ENCODE measurements at regions not wholly inside any gene's neighbourhood (a gene's known extent, or its start where the extent isn't known, plus 50 kb on each side); places are given as distances from the start of the nearest gene placed in this dataset.

GRCh38 chr12:59941461-59941860 is 345.6 kb downstream of the SLC16A7 start:
- Mint-ChIP-seq H3K4me3 (no peak overlapping the region), H3K9me3 (no peaks in the 10 kb centered on the region), H3K36me3 (ENCODE audit: insufficient read depth) (no peaks in the 10 kb centered on the region), H3K27me3 (ENCODE audit: low read depth) (no peaks in the 10 kb centered on the region), H3K4me1 (ENCODE audit: low read depth) (no peaks in the 10 kb centered on the region)
- DNase-seq: no peak
- ATAC-seq: no peak

GRCh38 chr12:59944177-59944576 is 348.3 kb downstream of the SLC16A7 start:
- Mint-ChIP-seq H3K9me3 (peaks cover under 1% of the 10 kb centered on the region), H3K27me3 (ENCODE audit: low read depth) (no peaks in the 10 kb centered on the region)
- ATAC-seq: no peak

DNA sequence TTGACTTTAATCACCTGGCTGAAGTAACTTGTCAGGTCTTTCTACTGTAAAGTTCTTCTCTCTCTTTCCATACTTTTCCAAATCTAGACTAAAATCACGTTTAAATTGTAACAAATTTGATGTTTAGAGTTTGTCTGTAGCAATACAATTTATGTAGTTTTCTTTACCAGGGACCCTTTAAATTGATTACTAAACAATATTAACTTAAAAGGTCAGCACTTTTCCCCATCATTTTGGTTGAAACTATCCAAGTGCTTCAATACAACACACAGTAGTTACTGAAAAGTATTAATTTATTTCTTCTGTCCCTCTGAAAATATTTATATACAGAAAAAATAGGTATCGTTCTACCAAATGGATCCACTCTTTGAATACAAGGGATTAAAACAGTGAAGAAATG is 350.8 kb downstream of the SLC16A7 start:
- Mint-ChIP-seq H3K27me3 (ENCODE audit: low read depth) (no peaks in the 10 kb centered on the region), H3K4me3 (no peak overlapping the region), H3K9me3 (peaks cover 4% of the 10 kb centered on the region), H3K36me3 (ENCODE audit: insufficient read depth) (no peaks in the 10 kb centered on the region), H3K4me1 (ENCODE audit: low read depth) (no peaks in the 10 kb centered on the region)
- ATAC-seq (no peak), DNase-seq (no peak)

More at GRCh38 chr12:59944177-59944576, 348.3 kb downstream of the SLC16A7 start:
- Mint-ChIP-seq H3K4me1 (ENCODE audit: low read depth) (no peaks in the 10 kb centered on the region), H3K36me3 (ENCODE audit: insufficient read depth) (no peaks in the 10 kb centered on the region), H3K4me3 (no peak overlapping the region)
- DNase-seq: no peak

GRCh38 chr12:59963546-59963945 is 367.7 kb downstream of the SLC16A7 start:
- Mint-ChIP-seq H3K27me3 (ENCODE audit: low read depth) (no peaks in the 10 kb centered on the region), H3K4me3 (no peak overlapping the region), H3K4me1 (ENCODE audit: low read depth) (no peaks in the 10 kb centered on the region), H3K36me3 (ENCODE audit: insufficient read depth) (no peaks in the 10 kb centered on the region), H3K9me3 (peaks cover 5% of the 10 kb centered on the region)
- DNase-seq (no peak), ATAC-seq (no peak)

DNA sequence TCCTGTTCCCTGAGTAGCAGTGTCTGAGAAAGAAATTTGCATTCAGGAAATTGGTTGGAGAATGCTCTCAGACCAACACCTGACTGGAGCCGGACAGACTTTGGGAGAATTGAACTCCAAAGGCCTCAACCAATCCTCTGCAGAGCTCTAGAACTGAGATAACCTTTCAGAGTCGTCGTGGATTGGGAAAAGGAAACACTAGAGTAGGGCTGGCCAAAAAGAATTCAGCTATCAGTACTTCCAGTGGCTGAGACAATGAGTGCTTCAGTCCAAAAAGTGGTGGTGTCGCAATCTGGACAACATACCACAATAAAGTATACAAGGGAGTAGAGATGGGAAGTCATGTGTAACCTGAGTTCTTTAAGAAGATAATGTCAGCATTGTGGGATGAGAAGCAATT is 377.1 kb downstream of the SLC16A7 start:
- ATAC-seq: no peak

GRCh38 chr12:59973515-59973914 is 377.7 kb downstream of the SLC16A7 start:
- no peaks in the 10 kb centered on the region for H3K36me3 Mint-ChIP-seq (ENCODE audit: insufficient read depth)
- no peaks in the 10 kb centered on the region for H3K27me3 Mint-ChIP-seq (ENCODE audit: low read depth)
- no peak for DNase-seq
- no peak overlapping the region for H3K4me3 Mint-ChIP-seq
- no peak for ATAC-seq
- H3K9me3 Mint-ChIP-seq: no peaks in the 10 kb centered on the region
- no peaks in the 10 kb centered on the region for H3K4me1 Mint-ChIP-seq (ENCODE audit: low read depth)

More for the DNA sequence above, 377.1 kb downstream of the SLC16A7 start:
- Mint-ChIP-seq H3K27me3 (ENCODE audit: low read depth) (no peaks in the 10 kb centered on the region), H3K36me3 (ENCODE audit: insufficient read depth) (no peaks in the 10 kb centered on the region), H3K9me3 (no peaks in the 10 kb centered on the region), H3K4me3 (no peak overlapping the region), H3K4me1 (ENCODE audit: low read depth) (no peaks in the 10 kb centered on the region)
- DNase-seq: no peak

GRCh38 chr12:59977779-59978178 is 381.9 kb downstream of the SLC16A7 start:
- H3K4me3 Mint-ChIP-seq: no peak overlapping the region
- no peaks in the 10 kb centered on the region for H3K36me3 Mint-ChIP-seq (ENCODE audit: insufficient read depth)
- no peaks in the 10 kb centered on the region for H3K27me3 Mint-ChIP-seq (ENCODE audit: low read depth)
- ATAC-seq (no peak), DNase-seq (no peak)
- no peaks in the 10 kb centered on the region for H3K4me1 Mint-ChIP-seq (ENCODE audit: low read depth)
- H3K9me3 Mint-ChIP-seq: no peaks in the 10 kb centered on the region

GRCh38 chr12:59980476-59980875 is 384.6 kb downstream of the SLC16A7 start:
- DNase-seq (no peak), ATAC-seq (no peak)
- H3K4me1 Mint-ChIP-seq (ENCODE audit: low read depth): no peaks in the 10 kb centered on the region
- no peaks in the 10 kb centered on the region for H3K27me3 Mint-ChIP-seq (ENCODE audit: low read depth)
- H3K4me3 Mint-ChIP-seq: no peak overlapping the region
- peaks cover 3% of the 10 kb centered on the region for H3K9me3 Mint-ChIP-seq
- no peaks in the 10 kb centered on the region for H3K36me3 Mint-ChIP-seq (ENCODE audit: insufficient read depth)

DNA sequence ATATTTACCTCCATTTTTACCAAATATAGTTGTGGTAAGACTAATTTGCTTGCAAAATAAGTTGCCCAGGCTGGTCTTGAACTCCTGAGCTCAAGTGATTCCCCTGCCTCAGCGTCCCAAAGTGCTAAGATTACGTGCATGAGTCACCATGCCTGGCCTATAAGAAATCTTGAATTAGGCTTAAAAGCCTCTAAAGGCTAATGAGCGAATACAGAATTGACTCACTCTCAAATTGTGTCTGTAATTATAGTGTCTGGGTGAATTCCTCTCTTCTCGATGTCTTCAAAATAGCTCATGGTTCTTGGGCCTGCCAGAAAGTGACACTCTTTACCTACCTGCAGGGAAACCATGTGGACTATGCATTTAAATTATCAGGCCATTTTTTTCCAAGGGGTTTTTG is 403.5 kb downstream of the SLC16A7 start:
- no peaks in the 10 kb centered on the region for H3K36me3 Mint-ChIP-seq (ENCODE audit: insufficient read depth)
- ATAC-seq (no peak), DNase-seq (no peak)
- no peak overlapping the region for H3K4me3 Mint-ChIP-seq
- no peaks in the 10 kb centered on the region for H3K4me1 Mint-ChIP-seq (ENCODE audit: low read depth)
- H3K9me3 Mint-ChIP-seq: no peaks in the 10 kb centered on the region
- H3K27me3 Mint-ChIP-seq (ENCODE audit: low read depth): no peaks in the 10 kb centered on the region

DNA sequence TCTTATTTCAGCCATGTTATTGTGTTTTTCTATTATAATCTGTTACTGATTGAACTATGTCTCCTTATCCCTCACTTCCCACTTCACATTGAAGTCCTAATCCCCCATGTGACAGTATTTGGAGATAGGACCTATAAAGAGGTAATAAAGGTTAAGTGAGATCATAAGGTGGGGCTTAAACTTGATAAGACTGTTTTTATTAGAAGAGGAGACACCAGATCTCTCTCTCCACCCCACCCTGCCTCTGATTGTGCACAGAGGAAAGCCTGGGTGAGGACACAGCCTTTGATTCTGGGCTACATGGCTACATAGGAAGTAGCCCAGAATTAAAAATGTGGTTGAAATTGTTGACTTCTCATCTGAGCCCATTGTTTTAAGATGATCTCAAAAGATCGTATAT is 414.7 kb downstream of the SLC16A7 start:
- Mint-ChIP-seq H3K27me3 (ENCODE audit: low read depth) (no peaks in the 10 kb centered on the region), H3K9me3 (peaks cover 5% of the 10 kb centered on the region), H3K4me1 (ENCODE audit: low read depth) (no peaks in the 10 kb centered on the region), H3K4me3 (no peak overlapping the region), H3K36me3 (ENCODE audit: insufficient read depth) (no peaks in the 10 kb centered on the region)
- DNase-seq: no peak
- no peak for ATAC-seq

GRCh38 chr12:60012659-60013058 is 416.8 kb downstream of the SLC16A7 start:
- H3K9me3 Mint-ChIP-seq: peaks cover 5% of the 10 kb centered on the region
- no peak overlapping the region for H3K4me3 Mint-ChIP-seq
- H3K27me3 Mint-ChIP-seq (ENCODE audit: low read depth): no peaks in the 10 kb centered on the region
- H3K36me3 Mint-ChIP-seq (ENCODE audit: insufficient read depth): no peaks in the 10 kb centered on the region
- DNase-seq (no peak), ATAC-seq (no peak)
- no peaks in the 10 kb centered on the region for H3K4me1 Mint-ChIP-seq (ENCODE audit: low read depth)

DNA sequence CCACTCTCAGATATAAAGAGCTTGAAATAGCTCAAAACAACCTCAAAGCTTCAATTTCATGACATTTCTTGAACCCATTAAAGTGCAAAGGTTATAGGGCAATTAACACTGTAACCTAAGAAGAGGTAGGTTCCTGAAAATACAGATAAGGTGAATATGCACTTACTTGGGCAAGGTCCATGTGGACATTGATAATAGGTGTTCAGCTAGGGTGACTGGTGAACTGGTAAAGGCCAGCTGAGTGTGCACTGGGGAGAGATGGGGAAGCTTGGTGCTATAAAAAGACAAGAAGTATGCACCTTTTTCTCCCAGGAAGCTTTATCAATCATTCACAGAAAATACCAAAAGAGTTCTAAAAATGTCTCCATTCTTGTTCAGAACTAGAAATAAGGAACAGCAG is 418.6 kb downstream of the SLC16A7 start:
- no peaks in the 10 kb centered on the region for H3K36me3 Mint-ChIP-seq (ENCODE audit: insufficient read depth)
- no peak overlapping the region for H3K4me3 Mint-ChIP-seq
- H3K27me3 Mint-ChIP-seq (ENCODE audit: low read depth): no peaks in the 10 kb centered on the region
- ATAC-seq: no peak
- DNase-seq: no peak
- H3K9me3 Mint-ChIP-seq: peaks cover 9% of the 10 kb centered on the region
- no peaks in the 10 kb centered on the region for H3K4me1 Mint-ChIP-seq (ENCODE audit: low read depth)

GRCh38 chr12:60020068-60020467 is 424.2 kb downstream of the SLC16A7 start:
- Mint-ChIP-seq H3K4me1 (ENCODE audit: low read depth) (no peaks in the 10 kb centered on the region), H3K27me3 (ENCODE audit: low read depth) (no peaks in the 10 kb centered on the region), H3K9me3 (peaks cover 9% of the 10 kb centered on the region), H3K4me3 (no peak overlapping the region), H3K36me3 (ENCODE audit: insufficient read depth) (no peaks in the 10 kb centered on the region)
- ATAC-seq (no peak), DNase-seq (no peak)

- no peaks in the 10 kb centered on the region for H3K36me3 Mint-ChIP-seq (ENCODE audit: insufficient read depth)
- no peak for DNase-seq
- no peak overlapping the region for H3K4me3 Mint-ChIP-seq
- H3K4me1 Mint-ChIP-seq (ENCODE audit: low read depth): no peaks in the 10 kb centered on the region
- no peak for ATAC-seq
- no peaks in the 10 kb centered on the region for H3K27me3 Mint-ChIP-seq (ENCODE audit: low read depth)
- H3K9me3 Mint-ChIP-seq: peaks cover 9% of the 10 kb centered on the region
These were observed 425.4 kb downstream of the SLC16A7 start for GRCh38 chr12:60021235-60021634.

DNA sequence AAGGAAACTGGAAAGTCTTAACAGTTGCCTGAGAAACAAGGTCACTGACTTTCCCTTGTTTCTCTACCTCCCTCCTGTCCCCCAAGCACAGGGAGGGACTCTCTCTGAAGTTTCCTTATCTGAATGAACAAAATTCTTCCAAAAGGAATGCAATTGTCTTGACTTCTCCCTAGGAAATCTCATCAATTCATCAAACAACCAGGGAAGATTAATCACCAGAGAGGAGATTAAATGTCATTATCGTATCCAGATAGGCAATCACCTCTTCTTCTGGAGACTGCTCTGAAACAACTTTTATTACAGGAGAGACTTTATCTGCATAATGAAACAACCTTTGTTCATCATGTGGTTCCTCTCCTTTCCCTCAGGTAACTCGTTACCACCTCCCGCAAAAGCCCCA is 431.4 kb downstream of the SLC16A7 start:
- Mint-ChIP-seq H3K9me3 (peaks cover 3% of the 10 kb centered on the region), H3K36me3 (ENCODE audit: insufficient read depth) (no peaks in the 10 kb centered on the region), H3K4me3 (no peak overlapping the region), H3K4me1 (ENCODE audit: low read depth) (no peaks in the 10 kb centered on the region), H3K27me3 (ENCODE audit: low read depth) (no peaks in the 10 kb centered on the region)
- DNase-seq: no peak
- ATAC-seq: no peak

GRCh38 chr12:60034147-60034546 is 438.3 kb downstream of the SLC16A7 start:
- Mint-ChIP-seq H3K9me3 (peaks cover 8% of the 10 kb centered on the region), H3K27me3 (ENCODE audit: low read depth) (no peaks in the 10 kb centered on the region), H3K36me3 (ENCODE audit: insufficient read depth) (no peaks in the 10 kb centered on the region), H3K4me3 (no peak overlapping the region), H3K4me1 (ENCODE audit: low read depth) (no peaks in the 10 kb centered on the region)
- DNase-seq (no peak), ATAC-seq (no peak)

All from activated T-cell treated with anti-CD3 and anti-CD28 coated beads, Interleukin-2, amount 50 U/mL, for 4 hours (primary cell).